ENCODE measurements at regions not wholly inside any gene's neighbourhood (a gene's known extent, or its start where the extent isn't known, plus 50 kb on each side); places are given as distances from the start of the nearest gene placed in this dataset.
"Not testable (repeated sequence)": the region's sequence is repeated elsewhere in the genome, so short reads cannot be mapped to it uniquely, and the experiment has no call there.

- DNase-seq (ENCODE audit: low read depth, low spot score): peak; percentile 75
These were observed 131.2 kb upstream of the BTN3A2 start for GRCh38 chr6:26233649-26234420.

GRCh38 chr6:26234421-26235301, 130.3 kb upstream of the BTN3A2 start:
- DNase-seq (ENCODE audit: low read depth, low spot score): peak; percentile 84

GRCh38 chr6:26235302-26235670, 129.7 kb upstream of the BTN3A2 start:
- DNase-seq (ENCODE audit: low read depth, low spot score): peak; percentile 21

- DNase-seq (ENCODE audit: low read depth, low spot score): not testable (repeated sequence)
These were observed 125.6 kb upstream of the BTN3A2 start for GRCh38 chr6:26239415-26239814.

- DNase-seq (ENCODE audit: low read depth, low spot score): peak; percentile 75
These were observed 124.6 kb upstream of the BTN3A2 start for GRCh38 chr6:26240157-26241032.

GRCh38 chr6:26241033-26241895, 123.7 kb upstream of the BTN3A2 start:
- DNase-seq (ENCODE audit: low read depth, low spot score): peak; percentile 72

GRCh38 chr6:26243132-26243531, 121.9 kb upstream of the BTN3A2 start:
- DNase-seq (ENCODE audit: low read depth, low spot score): no peak

GRCh38 chr6:26243752-26244151, 121.2 kb upstream of the BTN3A2 start:
- DNase-seq (ENCODE audit: low read depth, low spot score): no peak

GRCh38 chr6:26246058-26246457, 118.9 kb upstream of the BTN3A2 start:
- no peak for DNase-seq (ENCODE audit: low read depth, low spot score)

GRCh38 chr6:26246553-26246952, 118.4 kb upstream of the BTN3A2 start:
- no peak for DNase-seq (ENCODE audit: low read depth, low spot score)

- no peak for DNase-seq (ENCODE audit: low read depth, low spot score)
These were observed 115.4 kb upstream of the BTN3A2 start for GRCh38 chr6:26249707-26249956.

GRCh38 chr6:26249957-26250697, 114.9 kb upstream of the BTN3A2 start:
- peak; percentile 80 for DNase-seq (ENCODE audit: low read depth, low spot score)

- peak; percentile 73 for DNase-seq (ENCODE audit: low read depth, low spot score)
These were observed 114.3 kb upstream of the BTN3A2 start for GRCh38 chr6:26250698-26251044.

- DNase-seq (ENCODE audit: low read depth, low spot score): peak; percentile 85
These were observed 113.5 kb upstream of the BTN3A2 start for GRCh38 chr6:26251354-26252076.

GRCh38 chr6:26252077-26252472, 112.9 kb upstream of the BTN3A2 start:
- DNase-seq (ENCODE audit: low read depth, low spot score): peak; percentile 14

GRCh38 chr6:26254724-26255123, 110.3 kb upstream of the BTN3A2 start:
- DNase-seq (ENCODE audit: low read depth, low spot score): no peak

GRCh38 chr6:26257272-26257671, 107.7 kb upstream of the BTN3A2 start:
- no peak for DNase-seq (ENCODE audit: low read depth, low spot score)

- DNase-seq (ENCODE audit: low read depth, low spot score): no peak
These were observed 106.6 kb upstream of the BTN3A2 start for GRCh38 chr6:26258212-26258977.

- DNase-seq (ENCODE audit: low read depth, low spot score): no peak
These were observed 104.8 kb upstream of the BTN3A2 start for GRCh38 chr6:26260110-26260637.
